ENCODE measurements at regions not wholly inside any gene's neighbourhood (a gene's known extent, or its start where the extent isn't known, plus 50 kb on each side); places are given as distances from the start of the nearest gene placed in this dataset.

GRCh38 chr4:27267339-27267969 lies 406.8 kb downstream of the STIM2 start:
- no peak for DNase-seq (ENCODE audit: low read depth, low spot score)

GRCh38 chr4:27267970-27268355 lies 407.3 kb downstream of the STIM2 start:
- no peak for DNase-seq (ENCODE audit: low read depth, low spot score)

- DNase-seq (ENCODE audit: low read depth, low spot score): no peak
Measured at GRCh38 chr4:27270435-27270834, 409.8 kb downstream of the STIM2 start.

- DNase-seq (ENCODE audit: low read depth, low spot score): no peak
Measured at GRCh38 chr4:27271555-27271954, 410.9 kb downstream of the STIM2 start.

GRCh38 chr4:27272217-27272616 lies 411.6 kb downstream of the STIM2 start:
- DNase-seq (ENCODE audit: low read depth, low spot score): no peak

- no peak for DNase-seq (ENCODE audit: low read depth, low spot score)
Measured at GRCh38 chr4:27276307-27277073, 415.8 kb downstream of the STIM2 start.

- no peak for DNase-seq (ENCODE audit: low read depth, low spot score)
Measured at GRCh38 chr4:27278615-27279375, 418.2 kb downstream of the STIM2 start.

GRCh38 chr4:27288496-27288895 lies 427.9 kb downstream of the STIM2 start:
- no peak for DNase-seq (ENCODE audit: low read depth, low spot score)

GRCh38 chr4:27289704-27290103 lies 429.1 kb downstream of the STIM2 start:
- no peak for DNase-seq (ENCODE audit: low read depth, low spot score)

- no peak for DNase-seq (ENCODE audit: low read depth, low spot score)
Measured at GRCh38 chr4:27293831-27294230, 433.2 kb downstream of the STIM2 start.

GRCh38 chr4:27304751-27305150 lies 444.1 kb downstream of the STIM2 start:
- no peak for DNase-seq (ENCODE audit: low read depth, low spot score)

GRCh38 chr4:27305246-27305645 lies 444.6 kb downstream of the STIM2 start:
- no peak for DNase-seq (ENCODE audit: low read depth, low spot score)

GRCh38 chr4:27308379-27308778 lies 447.7 kb downstream of the STIM2 start:
- DNase-seq (ENCODE audit: low read depth, low spot score): no peak

- DNase-seq (ENCODE audit: low read depth, low spot score): no peak
Measured at GRCh38 chr4:27315625-27316024, 455.0 kb downstream of the STIM2 start.

- DNase-seq (ENCODE audit: low read depth, low spot score): no peak
Measured at GRCh38 chr4:27316176-27316575, 455.5 kb downstream of the STIM2 start.

GRCh38 chr4:27318740-27319139 lies 458.1 kb downstream of the STIM2 start:
- DNase-seq (ENCODE audit: low read depth, low spot score): no peak

- no peak for DNase-seq (ENCODE audit: low read depth, low spot score)
Measured at GRCh38 chr4:27326991-27327390, 466.4 kb downstream of the STIM2 start.

GRCh38 chr4:27327421-27328181 lies 467.0 kb downstream of the STIM2 start:
- no peak for DNase-seq (ENCODE audit: low read depth, low spot score)

GRCh38 chr4:27338530-27338929 lies 477.9 kb downstream of the STIM2 start:
- no peak for DNase-seq (ENCODE audit: low read depth, low spot score)

GRCh38 chr4:27343411-27343810 lies 482.8 kb downstream of the STIM2 start:
- DNase-seq (ENCODE audit: low read depth, low spot score): no peak

GRCh38 chr4:27350161-27350560 lies 489.5 kb downstream of the STIM2 start:
- DNase-seq (ENCODE audit: low read depth, low spot score): no peak

GRCh38 chr4:27357283-27357682 lies 496.6 kb downstream of the STIM2 start:
- no peak for DNase-seq (ENCODE audit: low read depth, low spot score)

Data from pulmonary artery endothelial cell (primary cell).